GM12878 (cell line): ENCODE measurements at regions not wholly inside any gene's neighbourhood (a gene's known extent, or its start where the extent isn't known, plus 50 kb on each side); places are given as distances from the start of the nearest gene placed in this dataset.

Experiments used
- ATAC-seq: fragments of 200-7000 bp; cut with Tn5 transposase; 3 replicates; pipeline ENCODE4 v1.9.1; 2020; ENCODE audit warnings: mild to moderate bottlenecking, moderate library complexity
- BruUV-seq: library from RNA; stranded (reverse); fragments of 400-500 nt; replicated peaks from 2 replicates; lab custom pipeline; 2021; lab: Mats Ljungman, UMichigan
- CTCF ChIA-PET: fragments of 300-600 bp; sonication (Branson Sonifier 250); formaldehyde crosslinking; extraction: SDS; loops from one replicate; lab custom pipeline; 2021; ENCODE audit warnings: inconsistent platforms; lab: Yijun Ruan, JAX
- POLR2A ChIA-PET: fragments of 350-600 bp; formaldehyde crosslinking; extraction: SDS; loops from one replicate; lab custom pipeline; 2021; ENCODE audit warnings: inconsistent platforms; lab: Charles Lee
- RAD21 ChIA-PET: fragments of 300-600 bp; sonication (Branson Sonifier 250); formaldehyde crosslinking; loops from one replicate; lab custom pipeline; 2023; ENCODE audit warnings: antibody characterized with exemption; ENCODE audit not compliant: unreplicated experiment; lab: Charles Lee
- SMC1A ChIA-PET: fragments of 300-600 bp; sonication (Branson Sonifier 250); formaldehyde crosslinking; loops from one replicate; lab custom pipeline; 2023; ENCODE audit not compliant: unreplicated experiment, uncharacterized antibody; lab: Charles Lee
- DNase-seq: peaks from one replicate; pipeline ENCODE4 v3.0.0-alpha.2; 2011; ENCODE audit warnings: low read depth, low spot score
- FAIRE-seq: peaks from 3 replicates; lab custom pipeline; 2011; peaks lifted over from hg19 to GRCh38; lab: Jason Lieb, UNC
- H2AFZ ChIP-seq: 2 replicates; pipeline ENCODE4 v1.6.0; 2011; ENCODE audit warnings: low read depth, low read length, control low read depth; ENCODE audit not compliant: control insufficient read depth
- H3K27ac ChIP-seq: 2 replicates; pipeline ENCODE4 v1.5.1; 2011; ENCODE audit warnings: control low read depth; ENCODE audit not compliant: control insufficient read depth, insufficient read depth
- H3K27me3 ChIP-seq, 2 experiments: replicated peaks in 1 of 2; 2 replicates each; pipeline versions ENCODE4 v1.6.0 to v1.6.1; 2011; ENCODE audit warnings: low read length in 1 of 2; ENCODE audit not compliant: control insufficient read depth in 2 of 2, insufficient read depth in 2 of 2
- H3K36me3 ChIP-seq, 2 experiments: 2 replicates each; pipeline ENCODE4 v1.5.1; 2011; ENCODE audit warnings: low read length in 1 of 2; ENCODE audit not compliant: control insufficient read depth in 2 of 2, insufficient read depth in 2 of 2
- H3K4me1 ChIP-seq: 2 replicates; pipeline ENCODE4 v1.6.1; 2011; ENCODE audit warnings: mild to moderate bottlenecking, low read length, moderate library complexity, mixed read lengths; ENCODE audit not compliant: control insufficient read depth, insufficient read depth
- H3K4me2 ChIP-seq: 2 replicates; pipeline ENCODE4 v1.6.0; 2011; ENCODE audit warnings: control low read depth; ENCODE audit not compliant: control insufficient read depth, insufficient read depth
- H3K4me3 ChIP-seq: fragments of 200-600 bp; sonication (generic); 2 replicates; pipeline ENCODE4 v1.5.1; 2016
- H3K79me2 ChIP-seq: 2 replicates; pipeline ENCODE4 v1.6.0; 2011; ENCODE audit warnings: low read length; ENCODE audit not compliant: control insufficient read depth, insufficient read depth
- H3K9ac ChIP-seq: 2 replicates; pipeline ENCODE4 v1.8.0; 2011; ENCODE audit warnings: low read length, control low read depth, mixed read lengths; ENCODE audit not compliant: control insufficient read depth, insufficient read depth
- H3K9me3 ChIP-seq: replicated peaks from 3 replicates; pipeline ENCODE4 v1.5.1; 2011; ENCODE audit warnings: mild to moderate bottlenecking, low read length; ENCODE audit not compliant: control insufficient read depth, insufficient read depth
- H4K20me1 ChIP-seq: 2 replicates; pipeline ENCODE4 v1.6.0; 2011; ENCODE audit not compliant: control insufficient read depth, insufficient read depth
- BCL11A ChIP-seq: IDR thresholded peaks from 2 replicates; pipeline ENCODE4 v1.6.1; 2011; ENCODE audit warnings: low read depth, low read length
- BCL3 ChIP-seq: IDR thresholded peaks from 2 replicates; pipeline ENCODE4 v1.6.1; 2011; ENCODE audit warnings: borderline replicate concordance, low read depth, mild to moderate bottlenecking, moderate library complexity, low read length; ENCODE audit not compliant: insufficient read depth, poor library complexity, severe bottlenecking
- CREB1 ChIP-seq: IDR thresholded peaks from 2 replicates; pipeline ENCODE4 v1.6.1; 2012; ENCODE audit warnings: low read depth, mild to moderate bottlenecking, inconsistent platforms
- ETV6 ChIP-seq, 2 experiments: fragments of 450-650 bp in 1 of 2; IDR thresholded peaks in 1 of 2; conservative IDR thresholded peaks in 1 of 2; 2 replicates each; pipeline ENCODE4 v1.6.1; 2014; ENCODE audit warnings: antibody characterized with exemption in 1 of 2, borderline replicate concordance in 1 of 2, low read depth in 1 of 2, mild to moderate bottlenecking in 1 of 2, moderate library complexity in 1 of 2
- EZH2 ChIP-seq: IDR thresholded peaks from 2 replicates; pipeline ENCODE4 v1.6.1; 2012; ENCODE audit warnings: low read depth, mild to moderate bottlenecking, control low read depth, inconsistent platforms, low read length, borderline replicate concordance; ENCODE audit not compliant: control insufficient read depth
- FOS ChIP-seq: IDR thresholded peaks from 3 replicates; pipeline ENCODE4 v1.6.1; 2011; ENCODE audit warnings: borderline replicate concordance; ENCODE audit not compliant: insufficient read length; ENCODE audit errors: extremely low read depth
- HSF1 ChIP-seq: fragments of 150-350 bp; IDR thresholded peaks from 2 replicates; pipeline ENCODE4 v1.6.1; 2014; ENCODE audit warnings: mild to moderate bottlenecking, low read depth, low read length
- MEF2A ChIP-seq: IDR thresholded peaks from 2 replicates; pipeline ENCODE4 v1.6.1; 2011; ENCODE audit warnings: low read depth, mild to moderate bottlenecking, low read length, moderate library complexity; ENCODE audit not compliant: insufficient read depth
- MTA2 ChIP-seq: fragments of 450-650 bp; IDR thresholded peaks from 2 replicates; pipeline ENCODE4 v1.6.1; 2016; ENCODE audit warnings: low read depth, mild to moderate bottlenecking, moderate library complexity
- MXI1 ChIP-seq: fragments of 150-350 bp; IDR thresholded peaks from 2 replicates; pipeline ENCODE4 v1.6.1; 2011; ENCODE audit warnings: low read depth, mild to moderate bottlenecking, inconsistent platforms, low read length, improper control_type of control experiment
- NFYB ChIP-seq: IDR thresholded peaks from 2 replicates; pipeline ENCODE4 v1.6.1; 2011; ENCODE audit warnings: low read depth, mild to moderate bottlenecking, low read length, improper control_type of control experiment, moderate library complexity; ENCODE audit not compliant: insufficient read depth
- RELA ChIP-seq: fragments of 450-650 bp; IDR thresholded peaks from 2 replicates; pipeline ENCODE4 v1.8.0; 2014; ENCODE audit warnings: borderline replicate concordance; ENCODE audit not compliant: partially characterized antibody
- SUPT20H ChIP-seq: IDR thresholded peaks from 2 replicates; pipeline ENCODE4 v1.6.1; 2011; ENCODE audit warnings: low read depth, mild to moderate bottlenecking, low read length, moderate library complexity, borderline replicate concordance; ENCODE audit not compliant: control insufficient read depth
- TAF1 ChIP-seq: IDR thresholded peaks from 2 replicates; pipeline ENCODE4 v1.6.1; 2011; ENCODE audit warnings: mild to moderate bottlenecking, low read depth, low read length, borderline replicate concordance
- TCF7 ChIP-seq: IDR thresholded peaks from 2 replicates; pipeline ENCODE4 v1.6.1; 2014; ENCODE audit warnings: antibody characterized with exemption, borderline replicate concordance
- ZNF24 ChIP-seq: fragments of 450-650 bp; IDR thresholded peaks from 2 replicates; pipeline ENCODE4 v1.6.1; 2017; ENCODE audit warnings: antibody characterized with exemption, mild to moderate bottlenecking
- ZNF384 ChIP-seq: IDR thresholded peaks from 2 replicates; pipeline ENCODE4 v1.6.1; 2012; ENCODE audit warnings: low read depth, mild to moderate bottlenecking, low read length, improper control_type of control experiment, borderline replicate concordance
- ZNF622 ChIP-seq: fragments of 450-650 bp; IDR thresholded peaks from 2 replicates; pipeline ENCODE4 v1.6.1; 2017; ENCODE audit warnings: mild to moderate bottlenecking, inconsistent platforms
- WGBS: methylation state at CpG from one replicate; pipeline ENCODE4 v1.1.6; 2016; ENCODE audit warnings: low lambda C conversion rate; ENCODE audit not compliant: insufficient replicate concordance, insufficient coverage; ENCODE audit errors: missing lambda C conversion rate; 5-methylcytosine and 5-hydroxymethylcytosine counted together
- in situ Hi-C: fragments of 300-500 bp; cut with MboI; formaldehyde crosslinking; loops from 9 replicates; pipeline ENCODE4 v1.14.3; 2018; ENCODE audit warnings: mixed read lengths
- intact Hi-C: fragments of 100-400 bp; cut with micrococcal nuclease; formaldehyde crosslinking; loops from one replicate; pipeline ENCODE4 v1.14.2; 2022; ENCODE audit not compliant: unreplicated experiment

GRCh38 chr18:44466997-44467396 is 213.7 kb upstream of the SETBP1 start:
- no peak for ATAC-seq
- no peaks in the 10 kb centered on the region for H3K79me2 ChIP-seq

More at GRCh38 chr18:44466997-44467396, 213.7 kb upstream of the SETBP1 start:
- TF ChIP-seq MXI1 (no peak), ETV6 (conservative IDR thresholded peaks at IDR 0.05 in 1 of 2, IDR thresholded peaks at IDR 0.05 in 1 of 2; ENCODE audit: borderline replicate concordance in 1 of 2, low read depth in 1 of 2) (no peak), TAF1 (no peak), HSF1 (no peak), MEF2A (no peak), FOS (no peak), RELA (no peak), ZNF622 (no peak), BCL11A (no peak), ZNF24 (no peak), MTA2 (no peak), EZH2 (no peak), SUPT20H (no peak), CREB1 (no peak), TCF7 (no peak), BCL3 (no peak), NFYB (no peak), ZNF384 (no peak)
- no peaks in the 10 kb centered on the region for H4K20me1 ChIP-seq
- BruUV-seq: no TSS peak
- ChIA-PET POLR2A (no interaction called here), RAD21 (no interaction called here), SMC1A (no interaction called here), CTCF (no interaction called here)
- FAIRE-seq (no peak), DNase-seq (no peak)
- H3K27me3 ChIP-seq: no peaks in the 10 kb centered on the region
- H3K4me1 ChIP-seq: no peaks in the 10 kb centered on the region
- no peak overlapping the region for H2AFZ ChIP-seq
- no peaks in the 10 kb centered on the region for H3K36me3 ChIP-seq
- no peak overlapping the region for H3K9ac ChIP-seq
- WGBS: 25% methylated on average over 2 of the region's 2 CpGs
- in situ Hi-C loops (no loop called here), intact Hi-C loops (no loop called here)
- H3K9me3 ChIP-seq: no peaks in the 10 kb centered on the region
- H3K4me2 ChIP-seq: no peak overlapping the region
- H3K4me3 ChIP-seq: no peak overlapping the region
- H3K27ac ChIP-seq: no peak overlapping the region
